ENCODE measurements at regions not wholly inside any gene's neighbourhood (a gene's known extent, or its start where the extent isn't known, plus 50 kb on each side); places are given as distances from the start of the nearest gene placed in this dataset.

DNA sequence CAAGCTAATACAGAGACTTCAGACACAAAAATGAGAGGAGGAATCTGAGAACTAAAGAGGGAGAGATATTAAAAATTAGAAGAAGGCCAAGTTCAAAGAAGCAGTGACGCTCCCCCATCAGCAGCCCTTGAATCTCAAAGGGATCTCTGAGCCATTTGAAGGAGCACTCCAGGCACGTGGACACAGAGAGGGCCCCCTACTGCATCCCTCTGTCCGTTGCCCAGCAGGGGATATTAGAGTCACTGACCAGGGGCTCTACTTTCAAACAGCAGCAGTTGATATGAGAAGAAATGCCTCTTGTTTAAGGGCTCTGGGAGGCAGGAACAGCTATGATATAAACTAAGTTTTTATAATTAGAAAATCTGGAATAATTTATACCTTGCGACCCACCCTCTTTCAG, 479.0 kb upstream of the SALL1 start:
- CTCF ChIA-PET: no interaction called here
- H3K27me3 Mint-ChIP-seq: no peaks in the 10 kb centered on the region
- no peaks in the 10 kb centered on the region for H3K4me1 Mint-ChIP-seq (ENCODE audit: low read depth)

DNA sequence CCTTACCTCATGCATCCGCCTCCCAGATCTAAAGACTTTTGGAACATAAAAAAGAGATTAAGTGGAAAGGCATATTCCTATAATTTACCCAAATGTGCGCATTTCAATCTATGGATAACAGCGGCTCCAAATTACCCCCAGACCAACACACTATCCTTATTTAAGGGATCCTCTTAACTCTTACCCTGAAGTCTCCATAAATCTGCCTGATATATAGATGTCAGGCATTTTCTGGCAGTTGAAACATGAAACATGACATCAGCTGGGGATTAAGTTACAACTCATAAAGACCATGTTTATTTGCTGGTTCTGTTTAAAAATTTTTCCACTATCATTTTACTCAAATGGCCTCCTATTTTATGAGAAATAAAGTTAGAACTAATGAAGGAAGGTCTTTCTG, 478.5 kb upstream of the SALL1 start:
- CTCF ChIA-PET: no interaction called here
- TF ChIP-seq, protein P1, sequence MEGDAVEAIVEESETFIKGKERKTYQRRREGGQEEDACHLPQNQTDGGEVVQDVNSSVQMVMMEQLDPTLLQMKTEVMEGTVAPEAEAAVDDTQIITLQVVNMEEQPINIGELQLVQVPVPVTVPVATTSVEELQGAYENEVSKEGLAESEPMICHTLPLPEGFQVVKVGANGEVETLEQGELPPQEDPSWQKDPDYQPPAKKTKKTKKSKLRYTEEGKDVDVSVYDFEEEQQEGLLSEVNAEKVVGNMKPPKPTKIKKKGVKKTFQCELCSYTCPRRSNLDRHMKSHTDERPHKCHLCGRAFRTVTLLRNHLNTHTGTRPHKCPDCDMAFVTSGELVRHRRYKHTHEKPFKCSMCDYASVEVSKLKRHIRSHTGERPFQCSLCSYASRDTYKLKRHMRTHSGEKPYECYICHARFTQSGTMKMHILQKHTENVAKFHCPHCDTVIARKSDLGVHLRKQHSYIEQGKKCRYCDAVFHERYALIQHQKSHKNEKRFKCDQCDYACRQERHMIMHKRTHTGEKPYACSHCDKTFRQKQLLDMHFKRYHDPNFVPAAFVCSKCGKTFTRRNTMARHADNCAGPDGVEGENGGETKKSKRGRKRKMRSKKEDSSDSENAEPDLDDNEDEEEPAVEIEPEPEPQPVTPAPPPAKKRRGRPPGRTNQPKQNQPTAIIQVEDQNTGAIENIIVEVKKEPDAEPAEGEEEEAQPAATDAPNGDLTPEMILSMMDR (IDR thresholded peaks at IDR 0.05): no peak
- intact Hi-C loops (cut with DNase I, micrococcal nuclease): no loop called here
- DNase-seq (no peak), ATAC-seq (ENCODE audit: poor library complexity) (no peak)
- Mint-ChIP-seq H3K9me3 (peaks cover 11% of the 10 kb centered on the region), H3K4me3 (no peak overlapping the region), H3K4me1 (ENCODE audit: low read depth) (no peaks in the 10 kb centered on the region), H3K36me3 (ENCODE audit: low read depth) (no peaks in the 10 kb centered on the region), H3K27ac (no peak overlapping the region), H3K27me3 (no peaks in the 10 kb centered on the region)
- no peak overlapping the region for H3K27ac ChIP-seq (ENCODE audit: low read depth in 1 of 2, low read length in 2 of 2)
- H3K4me1 ChIP-seq (ENCODE audit: insufficient read depth, low read length): no peaks in the 10 kb centered on the region
- POLR2A ChIA-PET: no interaction called here
- no peaks in the 10 kb centered on the region for H3K36me3 ChIP-seq (ENCODE audit: insufficient read depth, low read length)
- H3K4me3 ChIP-seq (ENCODE audit: low read length): no peak overlapping the region
- H3K27me3 ChIP-seq (ENCODE audit: control insufficient read depth in 1 of 2, insufficient read depth in 2 of 2, low read length in 2 of 2): no peaks in the 10 kb centered on the region
- H3K9me3 ChIP-seq (ENCODE audit: control insufficient read depth in 1 of 2, insufficient read depth in 1 of 2, low read length in 2 of 2): peaks cover 0 to 5% of the 10 kb centered on the region in 2 experiments

More for the DNA sequence above, 479.0 kb upstream of the SALL1 start:
- Histone ChIP-seq H3K27ac (ENCODE audit: low read depth in 1 of 2, low read length in 2 of 2) (no peak overlapping the region), H3K4me1 (ENCODE audit: insufficient read depth, low read length) (no peaks in the 10 kb centered on the region), H3K27me3 (ENCODE audit: control insufficient read depth in 1 of 2, insufficient read depth in 2 of 2, low read length in 2 of 2) (no peaks in the 10 kb centered on the region), H3K36me3 (ENCODE audit: insufficient read depth, low read length) (no peaks in the 10 kb centered on the region), H3K9me3 (ENCODE audit: control insufficient read depth in 1 of 2, insufficient read depth in 1 of 2, low read length in 2 of 2) (peaks cover 0 to 5% of the 10 kb centered on the region in 2 experiments), H3K4me3 (ENCODE audit: low read length) (no peak overlapping the region)
- Mint-ChIP-seq H3K27ac (no peak overlapping the region), H3K4me3 (no peak overlapping the region), H3K36me3 (ENCODE audit: low read depth) (no peaks in the 10 kb centered on the region), H3K9me3 (peaks cover 11% of the 10 kb centered on the region)
- intact Hi-C loops (cut with DNase I, micrococcal nuclease): no loop called here
- no peak for DNase-seq
- TF ChIP-seq, protein P1 (IDR thresholded peaks at IDR 0.05): no peak
- no peak for ATAC-seq (ENCODE audit: poor library complexity)
- POLR2A ChIA-PET: no interaction called here

DNA sequence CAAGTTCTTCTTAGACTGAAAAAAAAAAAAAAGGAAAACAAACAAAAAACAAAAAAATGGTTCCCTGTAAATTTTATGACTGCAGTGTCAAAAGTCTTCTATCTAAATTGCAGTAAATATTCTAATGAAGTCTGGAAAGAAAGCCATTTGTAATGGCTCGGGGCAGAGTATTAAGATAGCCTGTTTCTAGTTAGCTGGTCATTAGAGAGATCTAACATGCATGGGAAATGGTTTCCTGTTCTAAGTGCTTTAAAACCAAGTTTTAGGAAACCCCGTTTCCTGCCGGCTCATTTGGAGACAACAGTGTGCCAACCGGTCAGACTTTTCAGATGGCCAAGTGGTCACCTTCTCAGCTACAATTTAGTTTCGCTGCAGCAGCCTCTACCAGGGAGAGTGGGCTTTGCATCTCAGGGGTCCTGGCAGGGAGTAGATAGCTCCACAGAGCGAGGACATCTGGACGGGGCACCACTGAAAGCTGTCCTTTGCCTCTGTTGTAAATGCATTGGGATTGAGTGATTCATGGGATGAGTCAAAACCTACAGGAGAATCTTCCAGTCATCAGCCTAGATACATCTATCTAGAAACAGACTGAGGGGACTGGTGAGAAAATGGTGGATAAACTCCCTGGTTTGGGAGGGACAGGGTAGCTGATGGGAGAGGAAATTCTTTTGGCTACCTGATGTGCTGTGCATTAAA, 473.2 kb upstream of the SALL1 start:
- DNase-seq: no peak

More for the DNA sequence above, 473.2 kb upstream of the SALL1 start:
- Mint-ChIP-seq H3K36me3 (ENCODE audit: low read depth) (no peaks in the 10 kb centered on the region), H3K4me3 (no peak overlapping the region), H3K9me3 (peaks cover 10% of the 10 kb centered on the region), H3K27me3 (no peaks in the 10 kb centered on the region), H3K4me1 (ENCODE audit: low read depth) (no peaks in the 10 kb centered on the region), H3K27ac (no peak overlapping the region)
- no peak overlapping the region for H3K27ac ChIP-seq (ENCODE audit: low read depth in 1 of 2, low read length in 2 of 2)
- TF ChIP-seq, protein P1 (IDR thresholded peaks at IDR 0.05): no peak
- no peaks in the 10 kb centered on the region for H3K36me3 ChIP-seq (ENCODE audit: insufficient read depth, low read length)
- no peaks in the 10 kb centered on the region for H3K4me1 ChIP-seq (ENCODE audit: insufficient read depth, low read length)
- no peak overlapping the region for H3K4me3 ChIP-seq (ENCODE audit: low read length)
- intact Hi-C loops (cut with DNase I, micrococcal nuclease): no loop called here
- ATAC-seq (ENCODE audit: poor library complexity): no peak
- ChIA-PET POLR2A (no interaction called here), CTCF (no interaction called here)
- H3K9me3 ChIP-seq (ENCODE audit: control insufficient read depth in 1 of 2, insufficient read depth in 1 of 2, low read length in 2 of 2): peaks cover 0 to 3% of the 10 kb centered on the region in 2 experiments
- H3K27me3 ChIP-seq (ENCODE audit: control insufficient read depth in 1 of 2, insufficient read depth in 2 of 2, low read length in 2 of 2): no peaks in the 10 kb centered on the region
